NCI-H146 treated with DMSO at 0.1 percent for 48 hours (cell line): ENCODE measurements at regions not wholly inside any gene's neighbourhood (a gene's known extent, or its start where the extent isn't known, plus 50 kb on each side); places are given as distances from the start of the nearest gene placed in this dataset.

Experiments
- DNase-seq: peaks from one replicate; lab custom pipeline; 2025; ENCODE audit not compliant: unreplicated experiment; lab: John Stamatoyannopoulos, UW

DNA sequence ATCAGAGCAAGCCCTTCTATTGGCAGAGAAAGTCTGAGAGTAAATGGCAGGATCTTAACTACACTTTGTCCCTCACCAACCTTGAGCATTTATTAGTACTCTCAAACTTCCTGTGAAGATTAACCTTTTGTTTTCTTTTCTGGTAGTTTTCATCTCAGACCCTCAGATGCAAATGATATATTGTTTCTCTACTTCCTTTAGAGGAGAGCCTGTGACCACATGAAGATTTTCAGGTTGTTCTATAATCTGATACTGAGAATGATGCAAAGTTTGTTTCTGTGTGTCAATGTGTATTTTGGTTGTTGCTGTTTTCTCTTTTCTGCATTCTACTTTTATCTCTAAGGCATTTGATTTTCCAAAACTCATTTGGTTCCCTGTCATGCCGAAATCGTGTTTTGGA is 165.8 kb upstream of the CYSLTR1 start:
- no peak for DNase-seq

DNA sequence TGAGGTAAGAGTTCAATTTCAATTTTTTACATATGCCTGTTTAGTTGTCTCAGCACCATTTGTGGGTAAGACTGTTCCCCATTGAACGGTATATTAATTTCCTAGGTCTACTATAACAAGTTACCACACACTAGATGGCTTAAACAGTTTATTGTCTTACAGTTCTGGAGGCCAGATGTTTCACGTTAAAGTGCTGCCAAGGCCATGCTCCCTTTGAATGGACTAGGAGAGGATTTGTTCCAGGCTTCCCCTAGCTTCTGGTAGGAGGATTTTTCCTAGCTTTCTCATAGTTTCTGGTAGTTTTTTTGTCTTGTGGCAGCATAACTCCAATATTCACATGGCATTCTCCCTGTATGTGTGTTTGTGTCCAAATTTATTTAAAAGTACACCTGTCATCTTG is 149.3 kb upstream of the CYSLTR1 start:
- no peak for DNase-seq

DNA sequence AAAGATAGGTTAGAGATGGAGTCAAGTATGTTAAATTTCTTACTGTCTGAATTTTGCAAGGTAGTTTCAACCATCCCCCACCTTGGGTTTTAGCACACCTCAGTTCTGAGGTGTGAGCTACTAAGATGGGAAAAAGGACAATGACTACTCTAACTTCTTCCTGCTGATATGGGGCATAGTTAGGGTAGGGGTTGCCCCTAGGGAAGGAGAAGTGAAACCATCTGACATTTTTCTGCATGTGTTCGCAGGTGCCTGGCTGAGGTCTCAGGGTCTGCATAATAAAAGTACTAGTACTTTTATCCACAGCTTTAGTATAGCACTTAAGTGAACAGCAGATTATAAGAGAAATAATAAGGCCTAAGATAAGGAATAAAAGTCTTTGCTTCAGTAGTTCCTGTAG is 129.5 kb upstream of the CYSLTR1 start:
- DNase-seq, result no peak

GRCh38 chrX:78455901-78456300 is 128.5 kb upstream of the CYSLTR1 start:
- no peak for DNase-seq

GRCh38 chrX:78452356-78452755 is 124.9 kb upstream of the CYSLTR1 start:
- no peak for DNase-seq

DNA sequence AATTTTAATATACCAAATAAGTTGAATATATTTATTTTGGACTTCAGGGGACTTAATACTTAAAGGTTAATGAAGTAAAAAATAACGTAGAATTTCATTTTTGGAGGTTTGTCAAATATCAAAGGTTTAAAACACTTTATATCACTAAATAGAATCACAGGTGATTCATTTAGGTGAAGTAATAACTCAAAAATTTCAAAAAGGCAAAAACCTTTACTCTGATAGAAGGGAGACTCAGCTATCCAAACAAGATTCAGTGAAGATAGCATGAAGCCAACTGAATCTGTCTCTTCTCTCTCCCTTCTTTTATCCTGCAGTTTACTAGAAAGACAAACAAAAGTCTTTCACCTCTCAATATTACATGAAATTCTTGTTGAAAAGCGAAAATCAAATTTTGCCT is 110.2 kb upstream of the CYSLTR1 start:
- DNase-seq, result no peak

GRCh38 chrX:78429172-78429571 is 101.8 kb upstream of the CYSLTR1 start:
- no peak for DNase-seq

- DNase-seq, result no peak
Measured at GRCh38 chrX:78388663-78389062, 61.3 kb upstream of the CYSLTR1 start.

GRCh38 chrX:78387364-78387763 is 60.0 kb upstream of the CYSLTR1 start:
- DNase-seq, result no peak

DNA sequence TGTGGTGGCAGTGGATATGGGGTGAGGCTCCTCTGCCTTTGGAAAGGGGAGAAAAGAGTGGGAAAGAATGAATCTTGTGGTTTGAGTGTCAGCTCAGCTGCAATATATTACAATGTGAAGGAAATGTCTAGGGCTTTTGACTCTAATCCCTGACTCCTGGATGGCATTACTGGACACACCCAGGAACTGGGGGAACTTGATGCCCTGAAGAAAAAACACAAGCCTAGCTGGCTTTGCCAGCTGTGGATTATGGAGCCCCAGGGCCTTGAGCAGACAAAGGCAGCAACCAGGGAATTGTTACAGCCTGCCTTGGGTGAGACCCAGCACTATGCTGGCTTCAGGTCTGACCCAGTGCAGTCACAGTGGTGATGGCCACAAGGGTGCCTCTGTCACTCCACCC is 57.1 kb upstream of the CYSLTR1 start:
- DNase-seq, result no peak

GRCh38 chrX:78383594-78383993 is 56.2 kb upstream of the CYSLTR1 start:
- no peak for DNase-seq

- no peak for DNase-seq
Measured at GRCh38 chrX:78378476-78379115, 51.2 kb upstream of the CYSLTR1 start.
